IMR-90 (cell line): ENCODE measurements at regions not wholly inside any gene's neighbourhood (a gene's known extent, or its start where the extent isn't known, plus 50 kb on each side); places are given as distances from the start of the nearest gene placed in this dataset.

Experiments
- ATAC-seq: fragments of 200-7000 bp; cut with Tn5 transposase; 2 replicates; pipeline ENCODE4 v1.9.1; 2020; ENCODE audit warnings: low read depth, mild to moderate bottlenecking, moderate library complexity
- BruUV-seq: library from RNA; stranded (reverse); fragments of 400-500 nt; replicated peaks from 2 replicates; lab custom pipeline; 2021; lab: Mats Ljungman, UMichigan
- CTCF ChIA-PET: fragments of 300-600 bp; formaldehyde crosslinking; extraction: SDS; loops from one replicate; lab custom pipeline; 2021; ENCODE audit warnings: antibody characterized with exemption; lab: Yijun Ruan, JAX
- POLR2A ChIA-PET: fragments of 300-600 bp; sonication (Branson Sonifier 250); formaldehyde crosslinking; loops from one replicate; lab custom pipeline; 2022; ENCODE audit warnings: antibody characterized with exemption; ENCODE audit not compliant: unreplicated experiment; lab: Charles Lee
- DNase-seq: peaks from one replicate; pipeline ENCODE4 v3.0.0; 2013
- H2AFZ ChIP-seq: replicated peaks from 2 replicates; pipeline ENCODE3; 2013; ENCODE audit warnings: low read length, mild to moderate bottlenecking; ENCODE audit not compliant: poor library complexity
- H2AK5ac ChIP-seq: 2 replicates; pipeline ENCODE4 v1.6.1; 2013; ENCODE audit warnings: low read depth, low read length, inconsistent platforms
- H2AK9ac ChIP-seq: replicated peaks from 2 replicates; pipeline ENCODE3; 2013; ENCODE audit warnings: mild to moderate bottlenecking, low read depth, low read length, moderate library complexity; ENCODE audit not compliant: poor library complexity
- H2BK120ac ChIP-seq: 2 replicates; pipeline ENCODE4 v1.6.1; 2013; ENCODE audit warnings: low read depth, low read length, inconsistent platforms
- H2BK15ac ChIP-seq: 3 replicates; pipeline ENCODE4 v1.6.1; 2013; ENCODE audit warnings: low read depth, low read length, inconsistent platforms
- H2BK20ac ChIP-seq: 2 replicates; pipeline ENCODE4 v1.6.1; 2013; ENCODE audit warnings: low read depth, mild to moderate bottlenecking, inconsistent platforms, low read length, moderate library complexity
- H2BK5ac ChIP-seq: 2 replicates; pipeline ENCODE4 v1.6.1; 2013; ENCODE audit warnings: mild to moderate bottlenecking, low read depth, low read length, inconsistent platforms; ENCODE audit not compliant: poor library complexity, severe bottlenecking
- H3K14ac ChIP-seq: replicated peaks from 2 replicates; pipeline ENCODE4 v1.6.1; 2013; ENCODE audit warnings: low read depth, low read length, inconsistent platforms
- H3K18ac ChIP-seq: 2 replicates; pipeline ENCODE4 v1.6.1; 2013; ENCODE audit warnings: low read depth, low read length, control low read depth
- H3K23ac ChIP-seq: 2 replicates; pipeline ENCODE4 v1.6.1; 2013; ENCODE audit warnings: low read depth, low read length, inconsistent platforms
- H3K27ac ChIP-seq: 2 replicates; pipeline ENCODE4 v1.5.1; 2013; ENCODE audit warnings: mild to moderate bottlenecking, control low read depth, low read length; ENCODE audit not compliant: insufficient read depth
- H3K27me3 ChIP-seq: 2 replicates; pipeline ENCODE4 v1.6.1; 2013; ENCODE audit warnings: low read length; ENCODE audit not compliant: control insufficient read depth, insufficient read depth
- H3K36me3 ChIP-seq: 2 replicates; pipeline ENCODE4 v1.6.1; 2013; ENCODE audit warnings: low read length, mixed read lengths; ENCODE audit not compliant: control insufficient read depth, insufficient read depth
- H3K4ac ChIP-seq: 2 replicates; pipeline ENCODE4 v1.6.1; 2013; ENCODE audit warnings: low read depth, low read length, inconsistent platforms
- H3K4me1 ChIP-seq: 2 replicates; pipeline ENCODE4 v1.6.1; 2013; ENCODE audit warnings: low read length, mixed read lengths; ENCODE audit not compliant: control insufficient read depth, insufficient read depth
- H3K4me2 ChIP-seq: 2 replicates; pipeline ENCODE4 v1.6.1; 2013; ENCODE audit warnings: low read depth, mild to moderate bottlenecking, control low read depth, low read length, moderate library complexity
- H3K4me3 ChIP-seq: 2 replicates; pipeline ENCODE4 v1.5.1; 2013; ENCODE audit warnings: low read depth, mild to moderate bottlenecking, control low read depth, low read length, moderate library complexity; ENCODE audit not compliant: insufficient read depth
- H3K56ac ChIP-seq: 2 replicates; pipeline ENCODE4 v1.6.1; 2013; ENCODE audit warnings: low read length, inconsistent platforms; ENCODE audit not compliant: insufficient read depth; ENCODE audit errors: extremely low read depth
- H3K79me1 ChIP-seq, 2 experiments: 2 replicates each; pipeline ENCODE4 v1.6.1; 2013; ENCODE audit warnings: low read length in 2 of 2, inconsistent platforms in 1 of 2, low read depth in 1 of 2
- H3K9ac ChIP-seq: 2 replicates; pipeline ENCODE4 v1.6.1; 2013; ENCODE audit warnings: low read depth, low read length, control low read depth
- H3K9me1 ChIP-seq: 2 replicates; pipeline ENCODE4 v1.6.1; 2013; ENCODE audit warnings: low read length, inconsistent platforms; ENCODE audit not compliant: insufficient read depth
- H3K9me3 ChIP-seq: 2 replicates; pipeline ENCODE4 v1.6.1; 2013; ENCODE audit warnings: low read length; ENCODE audit not compliant: control insufficient read depth, insufficient read depth
- H4K20me1 ChIP-seq: 2 replicates; pipeline ENCODE4 v1.6.1; 2013; ENCODE audit warnings: low read length, inconsistent platforms; ENCODE audit not compliant: insufficient read depth
- H4K5ac ChIP-seq: 2 replicates; pipeline ENCODE4 v1.6.1; 2013; ENCODE audit warnings: mild to moderate bottlenecking, low read depth, low read length, control low read depth
- H4K8ac ChIP-seq, 2 experiments: 2 replicates each; pipeline ENCODE4 v1.6.1; 2013; ENCODE audit warnings: low read depth in 2 of 2, low read length in 2 of 2, control low read depth in 1 of 2, inconsistent platforms in 1 of 2
- H4K91ac ChIP-seq: 2 replicates; pipeline ENCODE4 v1.6.1; 2013; ENCODE audit warnings: low read depth, low read length, inconsistent platforms; ENCODE audit not compliant: insufficient read depth
- BHLHE40 ChIP-seq: fragments of 150-350 bp; IDR thresholded peaks from 2 replicates; pipeline ENCODE4 v1.6.1; 2016; ENCODE audit warnings: mild to moderate bottlenecking, low read depth, low read length
- CEBPB ChIP-seq: IDR thresholded peaks from 2 replicates; pipeline ENCODE4 v1.6.1; 2012; ENCODE audit warnings: low read depth, low read length, improper control_type of control experiment
- CHD1 ChIP-seq: IDR thresholded peaks from 2 replicates; pipeline ENCODE4 v1.6.1; 2012; ENCODE audit warnings: low read depth, low read length, improper control_type of control experiment
- ELK1 ChIP-seq: fragments of 150-350 bp; IDR thresholded peaks from 2 replicates; pipeline ENCODE4 v1.6.1; 2016; ENCODE audit warnings: low read depth, mild to moderate bottlenecking, low read length, moderate library complexity, borderline replicate concordance
- FOS ChIP-seq: fragments of 150-350 bp; IDR thresholded peaks from 2 replicates; pipeline ENCODE4 v1.6.1; 2016; ENCODE audit warnings: low read depth, low read length
- MAFK ChIP-seq: IDR thresholded peaks from 2 replicates; pipeline ENCODE4 v1.6.1; 2012; ENCODE audit warnings: low read depth, low read length, improper control_type of control experiment
- MAZ ChIP-seq: IDR thresholded peaks from 2 replicates; pipeline ENCODE4 v1.6.1; 2012; ENCODE audit warnings: low read depth, mild to moderate bottlenecking, low read length, improper control_type of control experiment, moderate library complexity, borderline replicate concordance
- MXI1 ChIP-seq: IDR thresholded peaks from 2 replicates; pipeline ENCODE4 v1.6.1; 2012; ENCODE audit warnings: low read depth, mild to moderate bottlenecking, low read length, moderate library complexity, borderline replicate concordance
- NFE2L2 ChIP-seq: fragments of 150-350 bp; IDR thresholded peaks from 2 replicates; pipeline ENCODE4 v1.6.1; 2016; ENCODE audit warnings: low read depth, mild to moderate bottlenecking, low read length
- POLR2A ChIP-seq: IDR thresholded peaks from 2 replicates; pipeline ENCODE4 v1.6.1; 2012; ENCODE audit warnings: mild to moderate bottlenecking, low read depth, low read length
- RAD21 ChIP-seq: IDR thresholded peaks from 2 replicates; pipeline ENCODE4 v1.6.1; 2012; ENCODE audit warnings: low read length, improper control_type of control experiment
- RCOR1 ChIP-seq: IDR thresholded peaks from 2 replicates; pipeline ENCODE4 v1.6.1; 2012; ENCODE audit warnings: mild to moderate bottlenecking, low read length, improper control_type of control experiment; ENCODE audit not compliant: insufficient replicate concordance
- RFX5 ChIP-seq: IDR thresholded peaks from 2 replicates; pipeline ENCODE4 v1.8.0; 2012; ENCODE audit warnings: low read depth, mild to moderate bottlenecking, low read length, moderate library complexity
- SMC3 ChIP-seq: fragments of 150-350 bp; IDR thresholded peaks from 2 replicates; pipeline ENCODE4 v1.6.1; 2016; ENCODE audit warnings: low read depth, mild to moderate bottlenecking, antibody characterized with exemption, low read length, moderate library complexity
- WGBS, 2 experiments: methylation state at CpG; one replicate each; pipeline versions ENCODE4 v1.1.5 to v1.1.7; 2013; ENCODE audit warnings: missing lambda C conversion rate in 2 of 2; ENCODE audit not compliant: insufficient read length in 1 of 2; ENCODE audit errors: extremely low coverage in 2 of 2; 5-methylcytosine and 5-hydroxymethylcytosine counted together
- dilution Hi-C: fragments of 300-500 bp; cut with HindIII; formaldehyde crosslinking; loops from one replicate; pipeline ENCODE4 v1.14.3; 2018; ENCODE audit warnings: low sequenced_read_pairs; ENCODE audit not compliant: unreplicated experiment
- in situ Hi-C: fragments of 300-500 bp; cut with MboI; formaldehyde crosslinking; loops from 3 replicates; pipeline ENCODE4 v1.14.3; 2019; ENCODE audit warnings: low sequenced_read_pairs, inconsistent platforms, mixed read lengths
- intact Hi-C: fragments of 100-400 bp; cut with micrococcal nuclease; formaldehyde crosslinking; loops from 2 replicates; pipeline ENCODE4 v1.10.0; 2022
- TF ChIP-seq, protein P1 (sequence below): fragments of 150-350 bp; IDR thresholded peaks from 2 replicates; pipeline ENCODE4 v1.6.1; 2017; ENCODE audit warnings: mild to moderate bottlenecking, antibody characterized with exemption, low read length, low read depth
- TF ChIP-seq, protein P2 (sequence below): conservative IDR thresholded peaks from 2 replicates; pipeline ENCODE4 v1.5.1; 2012; ENCODE audit warnings: mild to moderate bottlenecking, low read depth, low read length, improper control_type of control experiment

DNA sequence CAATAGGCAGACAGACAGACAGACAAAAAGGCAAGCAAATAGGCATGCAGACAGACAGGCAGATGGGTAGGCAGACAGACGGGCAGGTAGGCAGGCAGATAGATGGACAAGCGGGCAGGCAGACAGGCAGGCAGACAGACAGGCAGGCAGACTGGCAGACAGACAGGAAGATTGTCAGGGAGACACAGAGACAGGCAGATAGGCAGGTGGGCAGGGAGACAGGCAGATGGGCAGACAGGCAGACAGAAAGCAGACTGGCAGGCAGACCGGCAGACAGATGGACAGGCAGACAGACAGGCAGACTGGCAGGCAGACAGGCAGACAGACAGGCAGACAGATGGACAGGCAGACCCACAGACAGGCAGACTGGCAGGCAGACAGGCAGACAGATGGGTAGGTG is 70.3 kb upstream of the MYL10 start:
- WGBS, 2 experiments, result 76% methylated on average over 3 of the region's 3 CpGs; no CpG with 5 or more reads in 1 of the 2 experiments
- intact Hi-C loops, result no loop called here
- ATAC-seq, result no peak

More for the DNA sequence above, 70.3 kb upstream of the MYL10 start:
- H2AFZ ChIP-seq, result peak overlapping the region; percentile 34
- H3K9me1 ChIP-seq, result no peaks in the 10 kb centered on the region
- H4K8ac ChIP-seq, result no peak overlapping the region
- H3K79me1 ChIP-seq, result no peaks in the 10 kb centered on the region
- no peak overlapping the region for H3K27ac ChIP-seq
- ChIA-PET POLR2A (no interaction called here), CTCF (no interaction called here)
- H3K4me1 ChIP-seq, result no peaks in the 10 kb centered on the region
- H3K23ac ChIP-seq, result no peak overlapping the region
- no peak overlapping the region for H2AK9ac ChIP-seq
- no peak overlapping the region for H3K9ac ChIP-seq
- no peak overlapping the region for H2BK20ac ChIP-seq
- H3K18ac ChIP-seq, result no peak overlapping the region
- H2BK5ac ChIP-seq, result no peak overlapping the region
- H3K9me3 ChIP-seq, result no peaks in the 10 kb centered on the region
- H2BK120ac ChIP-seq, result no peak overlapping the region
- H2AK5ac ChIP-seq, result no peak overlapping the region
- no peak overlapping the region for H4K5ac ChIP-seq
- H3K36me3 ChIP-seq, result no peaks in the 10 kb centered on the region
- BruUV-seq, result no TSS peak
- no peaks in the 10 kb centered on the region for H4K20me1 ChIP-seq
- H3K4me3 ChIP-seq, result no peak overlapping the region
- dilution Hi-C loops, result no loop called here
- H3K14ac ChIP-seq, result no peak overlapping the region
- H3K4me2 ChIP-seq, result no peak overlapping the region
- in situ Hi-C loops, result no loop called here
- TF ChIP-seq ELK1 (no peak), RFX5 (no peak), FOS (no peak), SMC3 (no peak), BHLHE40 (no peak), RAD21 (no peak), MAFK (no peak), NFE2L2 (no peak), CHD1 (no peak), MAZ (no peak), CEBPB (no peak), MXI1 (no peak), RCOR1 (no peak), POLR2A (no peak)
- TF ChIP-seq, protein P1, sequence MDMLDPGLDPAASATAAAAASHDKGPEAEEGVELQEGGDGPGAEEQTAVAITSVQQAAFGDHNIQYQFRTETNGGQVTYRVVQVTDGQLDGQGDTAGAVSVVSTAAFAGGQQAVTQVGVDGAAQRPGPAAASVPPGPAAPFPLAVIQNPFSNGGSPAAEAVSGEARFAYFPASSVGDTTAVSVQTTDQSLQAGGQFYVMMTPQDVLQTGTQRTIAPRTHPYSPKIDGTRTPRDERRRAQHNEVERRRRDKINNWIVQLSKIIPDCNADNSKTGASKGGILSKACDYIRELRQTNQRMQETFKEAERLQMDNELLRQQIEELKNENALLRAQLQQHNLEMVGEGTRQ, result no peak
- TF ChIP-seq, protein P2, sequence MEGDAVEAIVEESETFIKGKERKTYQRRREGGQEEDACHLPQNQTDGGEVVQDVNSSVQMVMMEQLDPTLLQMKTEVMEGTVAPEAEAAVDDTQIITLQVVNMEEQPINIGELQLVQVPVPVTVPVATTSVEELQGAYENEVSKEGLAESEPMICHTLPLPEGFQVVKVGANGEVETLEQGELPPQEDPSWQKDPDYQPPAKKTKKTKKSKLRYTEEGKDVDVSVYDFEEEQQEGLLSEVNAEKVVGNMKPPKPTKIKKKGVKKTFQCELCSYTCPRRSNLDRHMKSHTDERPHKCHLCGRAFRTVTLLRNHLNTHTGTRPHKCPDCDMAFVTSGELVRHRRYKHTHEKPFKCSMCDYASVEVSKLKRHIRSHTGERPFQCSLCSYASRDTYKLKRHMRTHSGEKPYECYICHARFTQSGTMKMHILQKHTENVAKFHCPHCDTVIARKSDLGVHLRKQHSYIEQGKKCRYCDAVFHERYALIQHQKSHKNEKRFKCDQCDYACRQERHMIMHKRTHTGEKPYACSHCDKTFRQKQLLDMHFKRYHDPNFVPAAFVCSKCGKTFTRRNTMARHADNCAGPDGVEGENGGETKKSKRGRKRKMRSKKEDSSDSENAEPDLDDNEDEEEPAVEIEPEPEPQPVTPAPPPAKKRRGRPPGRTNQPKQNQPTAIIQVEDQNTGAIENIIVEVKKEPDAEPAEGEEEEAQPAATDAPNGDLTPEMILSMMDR, result no peak
- peaks cover 40% of the 10 kb centered on the region for H3K27me3 ChIP-seq
- no peak overlapping the region for H2BK15ac ChIP-seq
- no peak for DNase-seq
- no peak overlapping the region for H4K91ac ChIP-seq
- no peak overlapping the region for H3K56ac ChIP-seq
- H3K4ac ChIP-seq, result no peak overlapping the region
